Prostate gland (tissue), 2 donors: ENCODE measurements at regions not wholly inside any gene's neighbourhood (a gene's known extent, or its start where the extent isn't known, plus 50 kb on each side); places are given as distances from the start of the nearest gene placed in this dataset.

Experiments
- DNase-seq: peaks from one replicate; pipeline ENCODE4 v3.0.0-alpha.2; 2019; ENCODE audit warnings: low spot score
- H3K27ac ChIP-seq, 2 donors: fragments of 200-600 bp; sonication (generic); 2 replicates each; pipeline ENCODE4 v1.5.1; 2017 to 2019
- H3K27me3 ChIP-seq: fragments of 200-600 bp; sonication (generic); replicated peaks from 2 replicates; pipeline ENCODE4 v1.5.1; 2019; ENCODE audit not compliant: insufficient read depth
- H3K36me3 ChIP-seq, 2 donors: fragments of 200-600 bp; sonication (generic); 1 replicate in 1 of 2; 2 replicates in 1 of 2; pipeline versions ENCODE4 v1.5.1 to v1.8.1; 2017 to 2019
- H3K4me1 ChIP-seq: fragments of 200-600 bp; sonication (generic); replicated peaks from 2 replicates; pipeline ENCODE4 v1.5.1; 2019
- H3K4me3 ChIP-seq, 2 donors: fragments of 200-600 bp; sonication (generic); 2 replicates each; pipeline ENCODE4 v1.5.1; 2017 to 2019
- H3K9me3 ChIP-seq: fragments of 200-600 bp; sonication (generic); 2 replicates; pipeline ENCODE4 v1.5.1; 2017
- CTCF ChIP-seq, 4 experiments: fragments of 200-600 bp in 2 of 4; fragments of 450-650 bp in 2 of 4; sonication (generic) in 2 of 4; IDR thresholded peaks; 1 replicate in 3 of 4; 2 replicates in 1 of 4; pipeline ENCODE4 v1.5.1; 2016 to 2019; ENCODE audit warnings: antibody characterized with exemption in 4 of 4, mild to moderate bottlenecking in 2 of 4, moderate library complexity in 2 of 4
- POLR2A ChIP-seq: fragments of 450-650 bp; IDR thresholded peaks from one replicate; pipeline ENCODE4 v1.6.1; 2016; ENCODE audit warnings: antibody characterized with exemption, mild to moderate bottlenecking
- POLR2AphosphoS5 ChIP-seq: sonication (generic); formaldehyde crosslinking; IDR thresholded peaks from one replicate; pipeline ENCODE4 v1.6.1; 2017; ENCODE audit warnings: antibody characterized with exemption
- WGBS: methylation state at CpG from one replicate; pipeline ENCODE4 v1.1.5; 2018; 5-methylcytosine and 5-hydroxymethylcytosine counted together
- intact Hi-C: fragments of 100-400 bp; cut with DNase I; formaldehyde crosslinking; loops from one replicate; pipeline ENCODE4 v1.14.2; 2022

GRCh38 chr10:78188446-78188845 is 154.8 kb downstream of the RPS24 start:
- no peak for DNase-seq
- Histone ChIP-seq H3K4me1 (no peaks in the 10 kb centered on the region), H3K27me3 (no peaks in the 10 kb centered on the region), H3K9me3 (no peaks in the 10 kb centered on the region), H3K36me3 (no peaks in the 10 kb centered on the region), H3K27ac (no peak overlapping the region), H3K4me3 (no peak overlapping the region)
- intact Hi-C loops: no loop called here
- no peak for TF ChIP-seq POLR2A
- TF ChIP-seq POLR2AphosphoS5: no peak
- TF ChIP-seq CTCF (IDR thresholded peaks at IDR 0.05): no peak
- WGBS: 76% methylated on average over 4 of the region's 4 CpGs

GRCh38 chr10:78190051-78190825 is 156.6 kb downstream of the RPS24 start:
- TF ChIP-seq POLR2A (no peak), POLR2AphosphoS5 (no peak), CTCF (IDR thresholded peaks at IDR 0.05) (no peak)
- H3K4me1 ChIP-seq: no peaks in the 10 kb centered on the region
- 84% methylated on average over 10 of the region's 10 CpGs for WGBS
- H3K4me3 ChIP-seq: no peak overlapping the region
- no peaks in the 10 kb centered on the region for H3K27me3 ChIP-seq
- no peaks in the 10 kb centered on the region for H3K9me3 ChIP-seq
- no peak for DNase-seq
- no peaks in the 10 kb centered on the region for H3K36me3 ChIP-seq
- intact Hi-C loops: no loop called here
- H3K27ac ChIP-seq: no peak overlapping the region

GRCh38 chr10:78191301-78191700 is 157.6 kb downstream of the RPS24 start:
- no peaks in the 10 kb centered on the region for H3K9me3 ChIP-seq
- TF ChIP-seq CTCF (IDR thresholded peaks at IDR 0.05): no peak
- no peak for TF ChIP-seq POLR2AphosphoS5
- TF ChIP-seq POLR2A: no peak
- no peaks in the 10 kb centered on the region for H3K27me3 ChIP-seq
- no peaks in the 10 kb centered on the region for H3K36me3 ChIP-seq
- intact Hi-C loops: no loop called here
- no peak for DNase-seq
- H3K4me3 ChIP-seq: no peak overlapping the region
- WGBS: 93% methylated on average over 3 of the region's 3 CpGs
- H3K27ac ChIP-seq: no peak overlapping the region
- no peaks in the 10 kb centered on the region for H3K4me1 ChIP-seq

- Histone ChIP-seq H3K4me3 (no peak overlapping the region), H3K27me3 (no peaks in the 10 kb centered on the region), H3K27ac (no peak overlapping the region), H3K9me3 (no peaks in the 10 kb centered on the region), H3K4me1 (no peaks in the 10 kb centered on the region), H3K36me3 (no peaks in the 10 kb centered on the region)
- intact Hi-C loops: no loop called here
- DNase-seq: no peak
- TF ChIP-seq POLR2AphosphoS5 (no peak), POLR2A (no peak), CTCF (IDR thresholded peaks at IDR 0.05) (no peak)
- 100% methylated on average over 1 of the region's 1 CpG for WGBS
Observed at GRCh38 chr10:78193189-78193588, 159.5 kb downstream of the RPS24 start.

GRCh38 chr10:78194050-78194449 is 160.4 kb downstream of the RPS24 start:
- intact Hi-C loops: no loop called here
- Histone ChIP-seq H3K27me3 (no peaks in the 10 kb centered on the region), H3K4me3 (no peak overlapping the region), H3K4me1 (no peaks in the 10 kb centered on the region), H3K36me3 (no peaks in the 10 kb centered on the region), H3K9me3 (no peaks in the 10 kb centered on the region), H3K27ac (no peak overlapping the region)
- WGBS: 82% methylated on average over 4 of the region's 4 CpGs
- TF ChIP-seq POLR2A: no peak
- no peak for TF ChIP-seq POLR2AphosphoS5
- TF ChIP-seq CTCF (IDR thresholded peaks at IDR 0.05): no peak
- DNase-seq: no peak
